Gastroesophageal sphincter (tissue), 3 donors: ENCODE measurements at regions not wholly inside any gene's neighbourhood (a gene's known extent, or its start where the extent isn't known, plus 50 kb on each side); places are given as distances from the start of the nearest gene placed in this dataset.

Source experiments
- CTCF ChIP-seq, 4 experiments: fragments of 200-600 bp in 2 of 4; fragments of 450-650 bp in 2 of 4; sonication (generic) in 1 of 4; IDR thresholded peaks; one replicate each; pipeline ENCODE4 v1.5.1; 2017 to 2019; ENCODE audit warnings: antibody characterized with exemption in 4 of 4, mild to moderate bottlenecking in 2 of 4, moderate library complexity in 2 of 4
- EP300 ChIP-seq: sonication (generic); formaldehyde crosslinking; IDR thresholded peaks from one replicate; pipeline ENCODE4 v1.6.1; 2017; ENCODE audit warnings: antibody characterized with exemption, mild to moderate bottlenecking
- POLR2A ChIP-seq, 2 donors: fragments of 450-650 bp; IDR thresholded peaks; one replicate each; pipeline ENCODE4 v1.6.1; 2017; ENCODE audit warnings: antibody characterized with exemption in 2 of 2, mild to moderate bottlenecking in 2 of 2, moderate library complexity in 1 of 2
- POLR2AphosphoS5 ChIP-seq: sonication (generic); formaldehyde crosslinking; IDR thresholded peaks from one replicate; pipeline ENCODE4 v1.6.1; 2017; ENCODE audit warnings: antibody characterized with exemption

GRCh38 chr5:173438951-173439350 lies 110.7 kb upstream of the STC2 start:
- no peak for TF ChIP-seq CTCF (IDR thresholded peaks at IDR 0.05)
- no peak for TF ChIP-seq POLR2A (IDR thresholded peaks at IDR 0.05)
- TF ChIP-seq EP300: no peak
- TF ChIP-seq POLR2AphosphoS5: no peak
